ENCODE measurements at regions not wholly inside any gene's neighbourhood (a gene's known extent, or its start where the extent isn't known, plus 50 kb on each side); places are given as distances from the start of the nearest gene placed in this dataset.

DNA sequence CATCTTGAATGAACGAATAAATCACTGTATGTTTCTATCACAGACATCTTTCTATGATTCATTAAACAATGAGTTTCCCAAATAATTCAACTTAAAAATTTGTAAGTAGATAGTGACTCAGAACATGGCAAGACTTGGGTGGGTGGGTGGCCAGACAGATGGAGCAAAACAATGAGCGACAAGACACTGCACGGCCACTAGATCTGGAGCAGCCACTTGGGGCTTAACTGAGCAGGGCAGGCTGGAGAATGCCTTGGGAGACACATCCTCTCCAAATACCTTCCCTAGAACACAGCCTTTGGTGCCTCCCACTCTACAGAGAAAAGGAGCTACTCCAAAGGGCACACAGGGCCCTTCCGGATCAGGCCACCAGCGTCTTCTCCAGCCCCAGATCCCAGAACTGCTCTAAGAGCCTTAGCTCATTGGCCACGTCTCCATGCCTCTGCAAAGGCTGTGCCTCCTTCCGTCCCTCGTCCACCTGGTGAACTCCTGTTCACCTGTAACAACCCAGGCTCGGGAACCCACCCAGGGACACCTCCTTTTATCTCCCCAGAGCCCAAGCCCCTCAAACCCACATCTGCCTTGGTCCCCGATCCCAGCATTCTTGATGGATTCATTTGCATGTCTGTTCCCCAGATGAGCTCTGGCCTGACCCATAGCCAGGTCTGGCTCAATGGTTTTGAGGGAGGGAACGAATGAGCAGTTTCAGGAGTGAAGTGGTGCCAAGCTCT, 134.9 kb upstream of the IQSEC1 start:
- DNase-seq, result no peak

GRCh38 chr3:13207578-13207922, 134.3 kb upstream of the IQSEC1 start:
- DNase-seq, result no peak

- no peak for DNase-seq
Observed at GRCh38 chr3:13206799-13207577, 133.8 kb upstream of the IQSEC1 start.

DNA sequence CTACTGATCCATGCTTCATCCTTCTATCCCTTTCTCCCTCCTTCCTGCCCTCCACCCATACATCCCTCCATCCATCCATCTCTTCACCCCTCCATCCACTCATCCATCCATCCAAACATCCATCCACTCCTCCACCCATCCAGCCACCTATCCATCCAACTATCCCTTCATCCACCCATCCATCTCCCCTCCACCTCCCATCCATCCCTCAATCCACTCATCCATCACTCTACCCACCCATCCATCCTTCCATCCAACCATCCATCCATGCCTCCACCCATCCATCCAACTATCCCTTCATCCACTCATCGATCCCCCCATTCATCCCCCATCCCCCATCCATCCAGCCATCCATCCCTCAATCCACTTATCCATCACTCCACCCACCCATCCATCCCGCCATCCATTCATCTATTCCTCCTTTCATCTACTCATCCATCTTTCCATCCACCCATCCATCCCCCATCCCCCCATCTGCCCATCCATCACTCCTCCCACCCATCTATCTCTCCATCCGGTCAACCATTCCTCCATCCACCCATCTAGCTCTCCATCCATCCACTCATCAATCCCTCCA, 132.4 kb upstream of the IQSEC1 start:
- no peak for DNase-seq

- no peak for DNase-seq
Observed at GRCh38 chr3:13204177-13204581, 130.9 kb upstream of the IQSEC1 start.

DNA sequence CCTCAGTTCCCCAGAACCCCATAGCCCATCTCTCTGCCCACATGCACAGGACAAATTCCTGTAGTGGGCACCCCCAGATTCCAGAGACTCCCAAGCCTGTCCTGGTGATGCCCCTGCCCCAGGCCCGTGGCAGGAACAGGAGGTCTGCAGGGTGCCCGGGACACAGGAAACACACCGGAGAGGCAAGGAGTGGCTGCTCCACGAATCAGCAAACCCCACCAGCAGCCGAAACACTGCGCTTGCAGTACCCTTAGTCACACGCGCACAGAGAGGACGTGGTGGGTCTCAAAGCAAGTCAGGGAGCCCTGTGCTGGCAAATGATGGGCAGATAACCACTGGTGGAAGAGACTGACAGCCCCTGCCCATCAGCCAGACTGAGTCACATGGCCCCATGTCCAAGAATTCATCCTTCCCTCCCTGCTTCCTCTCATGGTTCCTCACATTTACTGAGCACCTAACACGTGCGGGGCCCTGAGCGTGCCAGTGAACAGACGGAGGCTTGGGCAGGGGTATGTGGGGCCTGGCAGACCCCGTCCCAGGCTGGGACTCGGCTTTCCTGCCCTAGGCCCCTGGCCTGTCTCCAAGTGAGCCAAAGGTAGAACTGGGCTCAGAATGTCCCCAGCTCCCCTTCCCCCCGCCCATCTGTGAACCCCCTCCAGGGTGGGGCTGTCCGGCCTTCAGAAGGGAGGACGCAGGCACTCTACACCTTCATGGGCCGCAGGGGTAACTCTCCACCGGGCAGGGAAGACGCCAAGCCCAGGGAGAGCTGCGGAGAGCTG, 130.4 kb upstream of the IQSEC1 start:
- no peak for DNase-seq

DNA sequence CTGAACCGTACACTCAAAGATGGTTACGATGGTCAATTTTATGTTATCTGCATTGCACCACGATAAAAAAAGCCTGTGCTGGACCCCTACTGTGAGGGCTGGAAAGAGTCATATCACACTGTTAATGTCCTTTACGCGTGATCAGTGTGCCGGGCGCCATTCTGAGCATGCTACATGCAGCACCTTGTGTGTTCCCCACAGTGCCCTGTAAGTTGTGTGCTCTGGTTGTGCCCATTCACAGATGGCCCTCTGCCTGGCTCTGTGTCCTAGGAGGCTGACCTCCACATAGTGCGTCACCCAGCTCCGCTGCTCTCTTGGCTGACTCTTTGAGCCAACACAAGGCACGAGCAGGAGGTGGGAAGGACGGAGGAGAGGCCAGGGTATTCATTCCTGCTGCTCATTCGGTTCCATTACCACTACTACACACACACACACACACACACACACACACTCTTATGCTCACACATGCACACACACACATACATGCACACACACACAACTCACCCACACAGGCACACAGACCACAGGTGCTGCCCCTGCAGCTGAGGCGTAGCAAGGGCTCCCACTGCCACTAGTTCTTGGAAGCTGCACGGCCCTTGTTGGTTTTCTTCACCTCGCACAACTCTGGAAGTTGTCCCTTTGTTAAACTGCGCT, 129.6 kb upstream of the IQSEC1 start:
- no peak for DNase-seq

DNA sequence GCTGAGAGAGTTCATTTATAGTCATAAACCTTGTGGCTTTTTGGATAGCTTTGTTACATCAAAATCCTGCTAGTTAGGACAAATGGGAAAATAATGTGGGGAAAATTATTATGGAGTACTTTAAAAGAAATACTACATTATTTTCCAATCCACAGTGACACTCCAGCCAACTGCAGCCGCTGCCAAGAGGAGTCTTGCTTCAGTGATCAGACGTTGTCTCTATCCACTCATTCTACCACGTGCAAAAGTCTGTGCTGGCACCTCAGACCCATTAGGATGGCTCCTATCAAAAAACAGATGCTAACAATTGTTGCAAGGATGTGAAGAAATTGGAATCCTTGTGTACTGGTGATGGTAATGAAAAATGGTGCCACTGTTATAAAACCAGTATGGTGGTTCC, 128.6 kb upstream of the IQSEC1 start:
- no peak for DNase-seq

DNA sequence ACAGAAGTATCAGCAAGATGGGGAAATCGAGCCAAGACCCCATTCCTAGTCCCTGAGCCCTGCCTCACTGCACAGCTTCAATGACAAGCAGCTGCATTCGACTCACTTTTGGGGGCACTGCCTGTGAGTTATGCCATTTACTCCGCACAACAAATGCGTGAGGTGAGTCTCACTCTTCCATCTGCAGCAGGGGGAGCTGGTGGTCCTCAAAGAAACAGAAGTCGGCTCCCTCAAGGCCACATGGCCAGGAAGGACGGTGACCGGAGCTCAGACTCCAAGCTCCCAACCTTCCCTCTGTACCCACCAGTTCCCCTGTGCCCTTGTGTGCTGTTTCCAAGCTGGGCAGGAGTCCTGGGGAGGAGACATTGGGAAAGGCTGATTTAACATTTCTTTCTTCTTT, 127.7 kb upstream of the IQSEC1 start:
- DNase-seq, result no peak

GRCh38 chr3:13200465-13200864, 127.2 kb upstream of the IQSEC1 start:
- DNase-seq, result no peak

DNA sequence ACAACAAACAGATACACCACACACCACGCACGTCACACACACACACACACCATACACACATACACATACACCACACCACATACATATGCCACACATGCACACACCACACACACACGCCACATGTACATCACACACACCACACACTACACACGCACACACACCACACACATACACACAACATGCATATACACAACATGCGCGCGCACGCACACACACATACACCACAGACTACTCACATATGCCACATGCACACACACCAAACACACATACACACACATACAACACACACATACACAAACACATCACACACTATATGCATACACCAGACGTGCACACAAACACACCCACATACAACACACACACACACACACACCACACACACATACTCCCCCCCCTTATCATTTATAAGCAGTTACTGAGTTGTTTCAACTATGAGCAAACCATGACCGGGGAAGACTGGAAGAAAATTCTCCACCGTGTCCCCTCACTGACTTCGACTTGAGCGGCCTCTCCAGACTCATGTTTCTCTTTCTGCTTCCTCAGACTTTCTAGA, 126.7 kb upstream of the IQSEC1 start:
- no peak for DNase-seq

- DNase-seq, result no peak
Observed at GRCh38 chr3:13199006-13199776, 126.0 kb upstream of the IQSEC1 start.

GRCh38 chr3:13198264-13198879, 125.1 kb upstream of the IQSEC1 start:
- DNase-seq, result no peak

DNA sequence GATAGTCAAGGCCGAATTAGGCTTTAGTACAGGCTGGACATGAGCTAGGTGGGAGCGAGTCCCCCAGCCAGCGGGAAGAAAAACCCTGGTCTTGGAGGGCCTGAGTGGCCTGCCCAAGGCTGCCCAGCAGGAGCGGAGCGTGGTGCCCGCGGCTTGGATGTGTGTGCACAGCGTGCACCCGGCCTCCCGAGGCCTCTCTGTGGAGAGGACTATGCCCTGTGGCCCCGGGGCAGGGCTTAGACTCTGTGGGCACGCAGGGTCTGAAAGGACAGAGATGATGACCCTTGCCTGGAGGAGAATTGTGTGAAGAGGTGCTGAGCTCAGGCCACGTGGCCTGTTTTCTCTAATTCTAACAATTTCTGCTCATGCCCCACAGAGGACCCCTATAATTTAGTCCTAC, 124.6 kb upstream of the IQSEC1 start:
- DNase-seq, result no peak

- no peak for DNase-seq
Observed at GRCh38 chr3:13197281-13197680, 124.1 kb upstream of the IQSEC1 start.

- DNase-seq, result no peak
Observed at GRCh38 chr3:13195374-13195773, 122.1 kb upstream of the IQSEC1 start.

DNA sequence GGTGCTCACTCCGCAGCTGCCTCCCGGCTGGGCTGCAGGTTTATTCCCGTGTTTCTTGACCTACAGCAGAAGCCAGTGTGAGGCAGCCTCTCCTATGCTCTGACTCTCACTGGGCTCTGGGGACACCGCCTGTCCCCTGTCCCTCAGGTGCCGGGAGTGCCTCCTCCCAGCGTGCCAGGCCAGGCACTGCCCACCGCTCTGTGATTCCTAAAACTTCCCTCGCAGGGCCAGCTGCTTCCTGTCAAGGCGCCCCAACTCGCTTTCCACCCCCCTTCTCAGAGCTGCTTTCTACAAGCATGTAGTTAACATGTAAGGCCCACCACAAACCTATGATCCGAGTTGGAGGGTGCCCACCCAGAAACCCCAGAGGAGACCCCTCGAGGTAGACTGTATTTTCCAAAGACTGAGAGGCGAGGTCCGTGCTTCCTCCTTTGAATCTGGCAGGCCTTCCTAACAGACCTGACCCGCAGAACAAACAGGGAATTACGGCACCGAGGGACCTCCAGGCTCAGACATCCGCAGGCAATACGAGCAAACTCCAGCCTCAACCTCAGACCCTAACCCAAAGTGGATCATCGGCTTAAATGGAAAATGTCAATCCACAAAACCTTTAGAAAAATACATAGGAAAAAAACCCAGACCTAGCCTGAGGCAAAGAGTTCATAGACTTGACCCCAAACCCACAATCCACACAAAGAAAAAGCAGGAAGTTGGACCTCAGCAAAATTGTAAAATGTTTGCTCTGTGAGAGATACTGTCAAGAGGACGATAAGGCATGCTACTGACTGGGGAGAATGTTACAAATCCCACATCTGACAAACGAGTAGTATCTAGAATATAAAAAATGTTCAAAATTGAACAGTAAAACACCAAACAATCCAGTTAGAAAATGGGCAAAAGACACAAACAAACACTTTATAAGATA, 121.3 kb upstream of the IQSEC1 start:
- no peak for DNase-seq

DNA sequence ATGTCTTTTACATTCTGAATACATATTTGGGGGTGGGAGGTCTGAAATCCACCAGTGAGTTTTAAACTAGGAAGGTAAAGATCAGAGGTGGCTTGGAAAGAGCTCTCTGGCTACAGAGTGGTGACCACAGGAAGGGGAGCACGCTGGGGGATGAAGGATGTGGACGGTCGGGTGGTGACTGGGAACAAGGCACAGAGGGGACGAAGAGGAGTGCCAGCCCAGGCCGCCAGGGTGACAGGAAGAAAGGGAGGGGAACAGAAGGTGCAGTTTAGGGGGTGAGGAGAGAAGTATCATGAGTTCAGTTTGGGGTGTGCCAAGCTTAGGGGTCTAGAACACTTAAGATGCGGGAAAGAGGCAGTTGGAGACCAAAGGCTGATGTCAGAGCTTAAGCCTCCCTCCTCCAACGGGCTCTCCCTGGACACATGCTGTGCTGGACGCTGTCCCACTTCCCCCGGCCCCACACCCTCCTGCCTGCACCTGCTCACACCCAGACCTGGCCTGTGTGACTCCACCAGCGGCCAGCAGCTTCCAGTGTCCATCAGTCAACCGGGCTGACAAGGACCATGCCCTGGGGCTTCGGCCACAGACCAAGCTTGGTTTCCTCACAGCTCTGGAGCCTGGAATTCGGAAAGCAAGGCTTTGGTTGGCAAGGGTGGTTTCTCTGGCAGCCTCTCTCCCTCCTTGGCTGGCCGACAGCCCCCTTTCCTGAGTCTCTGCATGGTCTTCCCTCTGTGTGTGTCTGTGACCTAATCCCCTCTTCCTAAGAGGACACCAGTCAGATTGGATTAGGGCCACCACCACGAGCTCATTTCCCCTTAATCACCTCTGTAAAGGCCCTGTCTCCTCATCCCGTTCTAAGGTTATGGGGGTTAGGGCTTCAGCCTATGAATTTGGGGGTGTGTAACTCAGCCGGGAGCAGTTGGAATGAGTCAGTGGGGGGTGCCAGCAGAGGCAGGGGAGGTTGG, 120.4 kb upstream of the IQSEC1 start:
- no peak for DNase-seq
